ENCODE measurements at regions not wholly inside any gene's neighbourhood (a gene's known extent, or its start where the extent isn't known, plus 50 kb on each side); places are given as distances from the start of the nearest gene placed in this dataset.

GRCh38 chr17:72365857-72366414 lies 245.1 kb downstream of the SOX9 start:
- no peaks in the 10 kb centered on the region for H3K9me3 ChIP-seq (ENCODE audit: low read depth, low read length)
- no peak for DNase-seq (ENCODE audit: low read depth, low spot score)
- H3K36me3 ChIP-seq (ENCODE audit: insufficient read depth, low read length): no peaks in the 10 kb centered on the region
- H3K9ac ChIP-seq (ENCODE audit: insufficient read length): no peak overlapping the region
- H3K4me3 ChIP-seq: no peak overlapping the region
- TF ChIP-seq POLR2AphosphoS5 (IDR thresholded peaks at IDR 0.05; ENCODE audit: borderline replicate concordance, low read depth, low read length) (no peak), FOXP2 (optimal IDR thresholded peaks at IDR 0.05; ENCODE audit: control extremely low read depth, extremely low read length, insufficient read depth) (no peak), EZH2 (IDR thresholded peaks at IDR 0.05) (no peak)
- no peak overlapping the region for H3K27ac ChIP-seq

GRCh38 chr17:72366626-72367025 lies 245.8 kb downstream of the SOX9 start:
- H3K9me3 ChIP-seq (ENCODE audit: low read depth, low read length): no peaks in the 10 kb centered on the region
- H3K9ac ChIP-seq (ENCODE audit: insufficient read length): no peak overlapping the region
- no peak for DNase-seq (ENCODE audit: low read depth, low spot score)
- TF ChIP-seq EZH2 (IDR thresholded peaks at IDR 0.05): no peak
- TF ChIP-seq POLR2AphosphoS5 (IDR thresholded peaks at IDR 0.05; ENCODE audit: borderline replicate concordance, low read depth, low read length): no peak
- no peak for TF ChIP-seq FOXP2 (optimal IDR thresholded peaks at IDR 0.05; ENCODE audit: control extremely low read depth, extremely low read length, insufficient read depth)
- no peak overlapping the region for H3K27ac ChIP-seq
- no peaks in the 10 kb centered on the region for H3K36me3 ChIP-seq (ENCODE audit: insufficient read depth, low read length)
- H3K4me3 ChIP-seq: no peak overlapping the region

GRCh38 chr17:72368191-72368590 lies 247.4 kb downstream of the SOX9 start:
- Histone ChIP-seq H3K9ac (ENCODE audit: insufficient read length) (no peak overlapping the region), H3K4me3 (no peak overlapping the region), H3K36me3 (ENCODE audit: insufficient read depth, low read length) (no peaks in the 10 kb centered on the region), H3K27ac (no peak overlapping the region), H3K9me3 (ENCODE audit: low read depth, low read length) (no peaks in the 10 kb centered on the region)
- DNase-seq (ENCODE audit: low read depth, low spot score): no peak
- no peak for TF ChIP-seq EZH2 (IDR thresholded peaks at IDR 0.05)
- no peak for TF ChIP-seq POLR2AphosphoS5 (IDR thresholded peaks at IDR 0.05; ENCODE audit: borderline replicate concordance, low read depth, low read length)
- no peak for TF ChIP-seq FOXP2 (optimal IDR thresholded peaks at IDR 0.05; ENCODE audit: control extremely low read depth, extremely low read length, insufficient read depth)

GRCh38 chr17:72369366-72369765 lies 248.5 kb downstream of the SOX9 start:
- Histone ChIP-seq H3K36me3 (ENCODE audit: insufficient read depth, low read length) (no peaks in the 10 kb centered on the region), H3K27ac (no peak overlapping the region), H3K4me3 (no peak overlapping the region), H3K9me3 (ENCODE audit: low read depth, low read length) (no peaks in the 10 kb centered on the region), H3K9ac (ENCODE audit: insufficient read length) (no peak overlapping the region)
- no peak for TF ChIP-seq FOXP2 (optimal IDR thresholded peaks at IDR 0.05; ENCODE audit: control extremely low read depth, extremely low read length, insufficient read depth)
- no peak for TF ChIP-seq POLR2AphosphoS5 (IDR thresholded peaks at IDR 0.05; ENCODE audit: borderline replicate concordance, low read depth, low read length)
- TF ChIP-seq EZH2 (IDR thresholded peaks at IDR 0.05): no peak
- no peak for DNase-seq (ENCODE audit: low read depth, low spot score)

GRCh38 chr17:72370819-72371218 lies 250.0 kb downstream of the SOX9 start:
- no peak for TF ChIP-seq POLR2AphosphoS5 (IDR thresholded peaks at IDR 0.05; ENCODE audit: borderline replicate concordance, low read depth, low read length)
- TF ChIP-seq FOXP2 (optimal IDR thresholded peaks at IDR 0.05; ENCODE audit: control extremely low read depth, extremely low read length, insufficient read depth): no peak
- no peak for TF ChIP-seq EZH2 (IDR thresholded peaks at IDR 0.05)
- Histone ChIP-seq H3K4me3 (no peak overlapping the region), H3K36me3 (ENCODE audit: insufficient read depth, low read length) (no peaks in the 10 kb centered on the region), H3K9me3 (ENCODE audit: low read depth, low read length) (no peaks in the 10 kb centered on the region), H3K9ac (ENCODE audit: insufficient read length) (no peak overlapping the region), H3K27ac (no peak overlapping the region)
- no peak for DNase-seq (ENCODE audit: low read depth, low spot score)

GRCh38 chr17:72372185-72372584 lies 251.4 kb downstream of the SOX9 start:
- no peak for TF ChIP-seq POLR2AphosphoS5 (IDR thresholded peaks at IDR 0.05; ENCODE audit: borderline replicate concordance, low read depth, low read length)
- TF ChIP-seq FOXP2 (optimal IDR thresholded peaks at IDR 0.05; ENCODE audit: control extremely low read depth, extremely low read length, insufficient read depth): no peak
- TF ChIP-seq EZH2 (IDR thresholded peaks at IDR 0.05): no peak
- Histone ChIP-seq H3K9me3 (ENCODE audit: low read depth, low read length) (no peaks in the 10 kb centered on the region), H3K9ac (ENCODE audit: insufficient read length) (no peak overlapping the region), H3K27ac (no peak overlapping the region), H3K4me3 (no peak overlapping the region), H3K36me3 (ENCODE audit: insufficient read depth, low read length) (no peaks in the 10 kb centered on the region)
- DNase-seq (ENCODE audit: low read depth, low spot score): no peak

- Histone ChIP-seq H3K27ac (no peak overlapping the region), H3K4me3 (no peak overlapping the region), H3K36me3 (ENCODE audit: insufficient read depth, low read length) (no peaks in the 10 kb centered on the region), H3K9me3 (ENCODE audit: low read depth, low read length) (no peaks in the 10 kb centered on the region), H3K9ac (ENCODE audit: insufficient read length) (no peak overlapping the region)
- no peak for TF ChIP-seq POLR2AphosphoS5 (IDR thresholded peaks at IDR 0.05; ENCODE audit: borderline replicate concordance, low read depth, low read length)
- TF ChIP-seq FOXP2 (optimal IDR thresholded peaks at IDR 0.05; ENCODE audit: control extremely low read depth, extremely low read length, insufficient read depth): no peak
- no peak for TF ChIP-seq EZH2 (IDR thresholded peaks at IDR 0.05)
- DNase-seq (ENCODE audit: low read depth, low spot score): no peak
Observed at GRCh38 chr17:72373910-72374741, 253.3 kb downstream of the SOX9 start.

GRCh38 chr17:72376526-72377345 lies 255.9 kb downstream of the SOX9 start:
- H3K4me3 ChIP-seq: peak overlapping the region; percentile 55

More at GRCh38 chr17:72376526-72377345, 255.9 kb downstream of the SOX9 start:
- TF ChIP-seq POLR2AphosphoS5 (IDR thresholded peaks at IDR 0.05; ENCODE audit: borderline replicate concordance, low read depth, low read length): peak; percentile 50; the same call in 1 of the 2 replicates
- TF ChIP-seq EZH2 (IDR thresholded peaks at IDR 0.05): no peak
- H3K9ac ChIP-seq (ENCODE audit: insufficient read length): no peak overlapping the region
- H3K27ac ChIP-seq: peak overlapping the region; percentile 92
- H3K9me3 ChIP-seq (ENCODE audit: low read depth, low read length): no peaks in the 10 kb centered on the region
- DNase-seq (ENCODE audit: low read depth, low spot score): no peak
- H3K36me3 ChIP-seq (ENCODE audit: insufficient read depth, low read length): no peaks in the 10 kb centered on the region

All from SK-N-MC (cell line).